GM12878 (cell line): ENCODE measurements at regions not wholly inside any gene's neighbourhood (a gene's known extent, or its start where the extent isn't known, plus 50 kb on each side); places are given as distances from the start of the nearest gene placed in this dataset.

Experiments
- ATAC-seq: fragments of 200-7000 bp; cut with Tn5 transposase; 3 replicates; pipeline ENCODE4 v1.9.1; 2020; ENCODE audit warnings: mild to moderate bottlenecking, moderate library complexity
- BruUV-seq: library from RNA; stranded (reverse); fragments of 400-500 nt; replicated peaks from 2 replicates; lab custom pipeline; 2021; lab: Mats Ljungman, UMichigan
- CTCF ChIA-PET: fragments of 300-600 bp; sonication (Branson Sonifier 250); formaldehyde crosslinking; extraction: SDS; loops from one replicate; lab custom pipeline; 2021; ENCODE audit warnings: inconsistent platforms; lab: Yijun Ruan, JAX
- POLR2A ChIA-PET: fragments of 350-600 bp; formaldehyde crosslinking; extraction: SDS; loops from one replicate; lab custom pipeline; 2021; ENCODE audit warnings: inconsistent platforms; lab: Charles Lee
- RAD21 ChIA-PET: fragments of 300-600 bp; sonication (Branson Sonifier 250); formaldehyde crosslinking; loops from one replicate; lab custom pipeline; 2023; ENCODE audit warnings: antibody characterized with exemption; ENCODE audit not compliant: unreplicated experiment; lab: Charles Lee
- SMC1A ChIA-PET: fragments of 300-600 bp; sonication (Branson Sonifier 250); formaldehyde crosslinking; loops from one replicate; lab custom pipeline; 2023; ENCODE audit not compliant: unreplicated experiment, uncharacterized antibody; lab: Charles Lee
- DNase-seq: peaks from one replicate; pipeline ENCODE4 v3.0.0-alpha.2; 2011; ENCODE audit warnings: low read depth, low spot score
- FAIRE-seq: peaks from 3 replicates; lab custom pipeline; 2011; peaks lifted over from hg19 to GRCh38; lab: Jason Lieb, UNC
- H2AFZ ChIP-seq: 2 replicates; pipeline ENCODE4 v1.6.0; 2011; ENCODE audit warnings: low read depth, low read length, control low read depth; ENCODE audit not compliant: control insufficient read depth
- H3K27ac ChIP-seq: 2 replicates; pipeline ENCODE4 v1.5.1; 2011; ENCODE audit warnings: control low read depth; ENCODE audit not compliant: control insufficient read depth, insufficient read depth
- H3K27me3 ChIP-seq, 2 experiments: replicated peaks in 1 of 2; 2 replicates each; pipeline versions ENCODE4 v1.6.0 to v1.6.1; 2011; ENCODE audit warnings: low read length in 1 of 2; ENCODE audit not compliant: control insufficient read depth in 2 of 2, insufficient read depth in 2 of 2
- H3K36me3 ChIP-seq, 2 experiments: 2 replicates each; pipeline ENCODE4 v1.5.1; 2011; ENCODE audit warnings: low read length in 1 of 2; ENCODE audit not compliant: control insufficient read depth in 2 of 2, insufficient read depth in 2 of 2
- H3K4me1 ChIP-seq: 2 replicates; pipeline ENCODE4 v1.6.1; 2011; ENCODE audit warnings: mild to moderate bottlenecking, low read length, moderate library complexity, mixed read lengths; ENCODE audit not compliant: control insufficient read depth, insufficient read depth
- H3K4me2 ChIP-seq: 2 replicates; pipeline ENCODE4 v1.6.0; 2011; ENCODE audit warnings: control low read depth; ENCODE audit not compliant: control insufficient read depth, insufficient read depth
- H3K4me3 ChIP-seq: fragments of 200-600 bp; sonication (generic); 2 replicates; pipeline ENCODE4 v1.5.1; 2016
- H3K79me2 ChIP-seq: 2 replicates; pipeline ENCODE4 v1.6.0; 2011; ENCODE audit warnings: low read length; ENCODE audit not compliant: control insufficient read depth, insufficient read depth
- H3K9ac ChIP-seq: 2 replicates; pipeline ENCODE4 v1.8.0; 2011; ENCODE audit warnings: low read length, control low read depth, mixed read lengths; ENCODE audit not compliant: control insufficient read depth, insufficient read depth
- H3K9me3 ChIP-seq: replicated peaks from 3 replicates; pipeline ENCODE4 v1.5.1; 2011; ENCODE audit warnings: mild to moderate bottlenecking, low read length; ENCODE audit not compliant: control insufficient read depth, insufficient read depth
- H4K20me1 ChIP-seq: 2 replicates; pipeline ENCODE4 v1.6.0; 2011; ENCODE audit not compliant: control insufficient read depth, insufficient read depth
- EP300 ChIP-seq, 2 experiments: fragments of 150-350 bp in 1 of 2; IDR thresholded peaks; 2 replicates each; pipeline ENCODE4 v1.6.1; 2011 to 2012; ENCODE audit warnings: low read depth in 2 of 2, low read length in 2 of 2, borderline replicate concordance in 1 of 2, improper control_type of control experiment in 1 of 2, inconsistent platforms in 1 of 2; ENCODE audit not compliant: control insufficient read depth in 1 of 2
- NBN ChIP-seq: fragments of 450-650 bp; IDR thresholded peaks from 2 replicates; pipeline ENCODE4 v1.6.1; 2016
- PBX3 ChIP-seq: IDR thresholded peaks from 2 replicates; pipeline ENCODE4 v1.6.1; 2011; ENCODE audit warnings: mild to moderate bottlenecking, low read depth, low read length, moderate library complexity; ENCODE audit not compliant: insufficient replicate concordance
- RAD21 ChIP-seq: IDR thresholded peaks from 2 replicates; pipeline ENCODE4 v1.6.1; 2011; ENCODE audit warnings: mild to moderate bottlenecking, low read depth, low read length, moderate library complexity; ENCODE audit not compliant: insufficient read depth
- ZBTB11 ChIP-seq: fragments of 450-650 bp; formaldehyde crosslinking; IDR thresholded peaks from 2 replicates; pipeline ENCODE4 v1.5.0; 2022; ENCODE audit warnings: mild to moderate bottlenecking, missing genetic modification characterization
- WGBS: methylation state at CpG from one replicate; pipeline ENCODE4 v1.1.6; 2016; ENCODE audit warnings: low lambda C conversion rate; ENCODE audit not compliant: insufficient replicate concordance, insufficient coverage; ENCODE audit errors: missing lambda C conversion rate; 5-methylcytosine and 5-hydroxymethylcytosine counted together
- in situ Hi-C: fragments of 300-500 bp; cut with MboI; formaldehyde crosslinking; loops from 9 replicates; pipeline ENCODE4 v1.14.3; 2018; ENCODE audit warnings: mixed read lengths
- intact Hi-C: fragments of 100-400 bp; cut with micrococcal nuclease; formaldehyde crosslinking; loops from one replicate; pipeline ENCODE4 v1.14.2; 2022; ENCODE audit not compliant: unreplicated experiment
- TF ChIP-seq, protein P1 (sequence below): fragments of 450-650 bp; formaldehyde crosslinking; IDR thresholded peaks from 2 replicates; pipeline ENCODE4 v1.4.0; 2020; ENCODE audit warnings: mild to moderate bottlenecking, moderate library complexity

- no peak for TF ChIP-seq ZBTB11 (CRISPR knock-in tag)
- TF ChIP-seq RAD21 = no peak
- TF ChIP-seq PBX3 = no peak
Measured at GRCh38 chr17:72376526-72377345, 255.9 kb downstream of the SOX9 start (continued).

- Histone ChIP-seq H3K36me3 (no peaks in the 10 kb centered on the region), H3K9ac (no peak overlapping the region), H3K27me3 (no peaks in the 10 kb centered on the region), H3K79me2 (no peaks in the 10 kb centered on the region), H3K4me1 (peaks cover 3% of the 10 kb centered on the region; the same call in 1 of the 2 replicates), H3K4me2 (no peak overlapping the region), H3K4me3 (no peak overlapping the region), H2AFZ (no peak overlapping the region), H3K27ac (no peak overlapping the region), H4K20me1 (no peaks in the 10 kb centered on the region), H3K9me3 (no peaks in the 10 kb centered on the region; the same call in 2 of the 3 replicates)
- BruUV-seq = no TSS peak
- no peak for DNase-seq
- ATAC-seq = no peak
- no peak for FAIRE-seq
- TF ChIP-seq, protein P1, sequence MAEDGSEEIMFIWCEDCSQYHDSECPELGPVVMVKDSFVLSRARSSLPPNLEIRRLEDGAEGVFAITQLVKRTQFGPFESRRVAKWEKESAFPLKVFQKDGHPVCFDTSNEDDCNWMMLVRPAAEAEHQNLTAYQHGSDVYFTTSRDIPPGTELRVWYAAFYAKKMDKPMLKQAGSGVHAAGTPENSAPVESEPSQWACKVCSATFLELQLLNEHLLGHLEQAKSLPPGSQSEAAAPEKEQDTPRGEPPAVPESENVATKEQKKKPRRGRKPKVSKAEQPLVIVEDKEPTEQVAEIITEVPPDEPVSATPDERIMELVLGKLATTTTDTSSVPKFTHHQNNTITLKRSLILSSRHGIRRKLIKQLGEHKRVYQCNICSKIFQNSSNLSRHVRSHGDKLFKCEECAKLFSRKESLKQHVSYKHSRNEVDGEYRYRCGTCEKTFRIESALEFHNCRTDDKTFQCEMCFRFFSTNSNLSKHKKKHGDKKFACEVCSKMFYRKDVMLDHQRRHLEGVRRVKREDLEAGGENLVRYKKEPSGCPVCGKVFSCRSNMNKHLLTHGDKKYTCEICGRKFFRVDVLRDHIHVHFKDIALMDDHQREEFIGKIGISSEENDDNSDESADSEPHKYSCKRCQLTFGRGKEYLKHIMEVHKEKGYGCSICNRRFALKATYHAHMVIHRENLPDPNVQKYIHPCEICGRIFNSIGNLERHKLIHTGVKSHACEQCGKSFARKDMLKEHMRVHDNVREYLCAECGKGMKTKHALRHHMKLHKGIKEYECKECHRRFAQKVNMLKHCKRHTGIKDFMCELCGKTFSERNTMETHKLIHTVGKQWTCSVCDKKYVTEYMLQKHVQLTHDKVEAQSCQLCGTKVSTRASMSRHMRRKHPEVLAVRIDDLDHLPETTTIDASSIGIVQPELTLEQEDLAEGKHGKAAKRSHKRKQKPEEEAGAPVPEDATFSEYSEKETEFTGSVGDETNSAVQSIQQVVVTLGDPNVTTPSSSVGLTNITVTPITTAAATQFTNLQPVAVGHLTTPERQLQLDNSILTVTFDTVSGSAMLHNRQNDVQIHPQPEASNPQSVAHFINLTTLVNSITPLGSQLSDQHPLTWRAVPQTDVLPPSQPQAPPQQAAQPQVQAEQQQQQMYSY = no peak
- no peak for TF ChIP-seq PBX3
- no peak for TF ChIP-seq NBN
- no peak for TF ChIP-seq EP300 (IDR thresholded peaks at IDR 0.05; ENCODE audit: borderline replicate concordance in 1 of 2, control insufficient read depth in 1 of 2, low read depth in 2 of 2, low read length in 2 of 2)
- ChIA-PET POLR2A (no interaction called here), SMC1A (no interaction called here), RAD21 (no interaction called here), CTCF (no interaction called here)
- intact Hi-C loops (no loop called here), in situ Hi-C loops (loop anchor here (25.0 kb wide), 2 partner anchors 1616 to 1741 kb away; no protein-coding TSS in a partner anchor)
- WGBS = 72% methylated on average over 23 of the region's 23 CpGs
Measured at GRCh38 chr17:72378414-72379390, 257.9 kb downstream of the SOX9 start.
